NT2/D1 (cell line): ENCODE measurements at regions not wholly inside any gene's neighbourhood (a gene's known extent, or its start where the extent isn't known, plus 50 kb on each side); places are given as distances from the start of the nearest gene placed in this dataset.

Source experiments
- SUZ12 ChIP-seq: IDR thresholded peaks from 2 replicates; pipeline ENCODE4 v1.6.1; 2011; ENCODE audit not compliant: insufficient read length, insufficient read depth; ENCODE audit errors: extremely low read depth
- YY1 ChIP-seq: IDR thresholded peaks from 2 replicates; pipeline ENCODE4 v1.6.1; 2011; ENCODE audit not compliant: insufficient read length, insufficient read depth
- ZNF274 ChIP-seq: IDR thresholded peaks from 2 replicates; pipeline ENCODE4 v1.6.1; 2011; ENCODE audit warnings: mild to moderate bottlenecking, low read depth, low read length

DNA sequence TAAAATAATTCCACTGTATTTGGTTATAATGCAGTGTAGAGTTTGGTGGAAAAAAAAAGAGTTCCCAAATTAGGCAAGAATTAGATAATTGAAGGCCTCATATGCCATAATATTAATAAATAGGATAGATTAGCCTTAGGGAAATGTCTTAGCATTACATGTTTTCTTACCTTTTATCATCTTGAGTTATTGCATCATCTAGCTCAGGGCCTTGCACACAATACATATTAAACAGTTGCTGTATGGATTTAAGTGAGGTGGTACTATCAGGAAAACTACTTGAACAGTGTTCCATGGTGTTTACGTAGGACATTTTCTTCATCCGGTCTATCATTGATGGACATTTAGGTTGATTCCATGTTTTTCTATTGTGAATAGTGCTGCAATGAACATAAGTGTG, 419.4 kb downstream of the EPHA5 start:
- no peak for TF ChIP-seq ZNF274
- TF ChIP-seq SUZ12 = no peak
- TF ChIP-seq YY1 = no peak
